Progenitor cell of endocrine pancreas (in vitro differentiated cells): ENCODE measurements at regions not wholly inside any gene's neighbourhood (a gene's known extent, or its start where the extent isn't known, plus 50 kb on each side); places are given as distances from the start of the nearest gene placed in this dataset.

Experiments
- DNase-seq: peaks from one replicate; pipeline ENCODE4 v3.0.0; 2021; ENCODE audit warnings: low spot score; ENCODE audit not compliant: unreplicated experiment
- H3K27ac Mint-ChIP-seq: 2 replicates; pipeline ENCODE4 v1.8.0; 2021; ENCODE audit warnings: mild to moderate bottlenecking, moderate library complexity, mixed read lengths
- H3K27me3 Mint-ChIP-seq: 2 replicates; pipeline ENCODE4 v1.8.0; 2021; ENCODE audit warnings: mixed read lengths
- H3K36me3 Mint-ChIP-seq: 2 replicates; pipeline ENCODE4 v1.8.0; 2022; ENCODE audit warnings: mixed read lengths; ENCODE audit not compliant: insufficient read depth
- H3K4me1 Mint-ChIP-seq: 2 replicates; pipeline ENCODE4 v1.8.0; 2021; ENCODE audit warnings: low read depth, mixed read lengths
- H3K4me3 Mint-ChIP-seq: 2 replicates; pipeline ENCODE4 v1.8.0; 2021; ENCODE audit warnings: low read depth, mild to moderate bottlenecking, moderate library complexity, mixed read lengths
- H3K9me3 Mint-ChIP-seq: 2 replicates; pipeline ENCODE4 v1.8.0; 2021; ENCODE audit warnings: low read depth, mixed read lengths
- CTCF ChIP-seq: fragments of 200-600 bp; sonication (generic); IDR thresholded peaks from one replicate; pipeline ENCODE4 v1.5.0; 2021; ENCODE audit warnings: antibody characterized with exemption, mild to moderate bottlenecking; ENCODE audit not compliant: unreplicated experiment

- Mint-ChIP-seq H3K4me1 (no peaks in the 10 kb centered on the region), H3K9me3 (no peaks in the 10 kb centered on the region), H3K27me3 (peaks cover 39% of the 10 kb centered on the region), H3K4me3 (no peak overlapping the region), H3K27ac (no peak overlapping the region), H3K36me3 (no peaks in the 10 kb centered on the region)
- TF ChIP-seq CTCF, result no peak
- no peak for DNase-seq
Observed at GRCh38 chr10:128364631-128365030, 238.4 kb upstream of the MKI67 start.

- H3K36me3 Mint-ChIP-seq, result no peaks in the 10 kb centered on the region
- no peaks in the 10 kb centered on the region for H3K4me1 Mint-ChIP-seq
- H3K9me3 Mint-ChIP-seq, result no peaks in the 10 kb centered on the region
- DNase-seq, result no peak
- peaks cover 39% of the 10 kb centered on the region for H3K27me3 Mint-ChIP-seq
- H3K4me3 Mint-ChIP-seq, result no peak overlapping the region
- no peak for TF ChIP-seq CTCF
- no peak overlapping the region for H3K27ac Mint-ChIP-seq
Observed at GRCh38 chr10:128365156-128365725, 239.0 kb upstream of the MKI67 start.

- H3K27ac Mint-ChIP-seq, result no peak overlapping the region
- no peak for TF ChIP-seq CTCF
- DNase-seq, result no peak
- no peaks in the 10 kb centered on the region for H3K4me1 Mint-ChIP-seq
- H3K27me3 Mint-ChIP-seq, result peaks cover 48% of the 10 kb centered on the region
- no peak overlapping the region for H3K4me3 Mint-ChIP-seq
- H3K9me3 Mint-ChIP-seq, result no peaks in the 10 kb centered on the region
- H3K36me3 Mint-ChIP-seq, result no peaks in the 10 kb centered on the region
Observed at GRCh38 chr10:128367807-128368206, 241.6 kb upstream of the MKI67 start.

GRCh38 chr10:128369101-128369650 is 243.0 kb upstream of the MKI67 start:
- Mint-ChIP-seq H3K27me3 (peaks cover 41% of the 10 kb centered on the region), H3K9me3 (no peaks in the 10 kb centered on the region), H3K36me3 (no peaks in the 10 kb centered on the region), H3K4me1 (no peaks in the 10 kb centered on the region), H3K27ac (no peak overlapping the region), H3K4me3 (no peak overlapping the region)
- DNase-seq, result no peak
- no peak for TF ChIP-seq CTCF

- no peak for DNase-seq
- H3K4me3 Mint-ChIP-seq, result no peak overlapping the region
- TF ChIP-seq CTCF, result no peak
- H3K36me3 Mint-ChIP-seq, result no peaks in the 10 kb centered on the region
- peaks cover 33% of the 10 kb centered on the region for H3K27me3 Mint-ChIP-seq
- H3K9me3 Mint-ChIP-seq, result no peaks in the 10 kb centered on the region
- peaks cover 7% of the 10 kb centered on the region for H3K4me1 Mint-ChIP-seq
- no peak overlapping the region for H3K27ac Mint-ChIP-seq
Observed at GRCh38 chr10:128373071-128373749, 247.0 kb upstream of the MKI67 start.
